CD4-positive, alpha-beta T cell treated with Interferon alpha-2 for 1 hour (primary cell): ENCODE measurements at regions not wholly inside any gene's neighbourhood (a gene's known extent, or its start where the extent isn't known, plus 50 kb on each side); places are given as distances from the start of the nearest gene placed in this dataset.
A peak's percentile ranks its signal among the peaks of the same experiment; 100 is the strongest.
"Not testable (repeated sequence)": the region's sequence is repeated elsewhere in the genome, so short reads cannot be mapped to it uniquely, and the experiment has no call there.

Experiments
- DNase-seq, 2 donors: peaks; one replicate each; pipeline ENCODE4 v3.0.0-alpha.2; 2020 to 2022

GRCh38 chrX:46298821-46299220 lies 246.4 kb downstream of the ZNF674 start:
- no peak for DNase-seq

- no peak for DNase-seq
Measured at GRCh38 chrX:46295963-46296362, 249.3 kb downstream of the ZNF674 start.

GRCh38 chrX:46294234-46294633 lies 251.0 kb downstream of the ZNF674 start:
- no peak for DNase-seq

GRCh38 chrX:46279925-46280313 lies 265.3 kb downstream of the ZNF674 start:
- DNase-seq, result no peak

- DNase-seq, result no peak
Measured at GRCh38 chrX:46279214-46279924, 265.9 kb downstream of the ZNF674 start.

- DNase-seq, result no peak
Measured at GRCh38 chrX:46278572-46278971, 266.6 kb downstream of the ZNF674 start.

GRCh38 chrX:46268412-46268811 lies 276.8 kb downstream of the ZNF674 start:
- DNase-seq, result no peak

GRCh38 chrX:46263494-46263893 lies 281.7 kb downstream of the ZNF674 start:
- DNase-seq, result no peak

- DNase-seq, result no peak
Measured at GRCh38 chrX:46262304-46262703, 282.9 kb downstream of the ZNF674 start.

- no peak for DNase-seq
Measured at GRCh38 chrX:46260499-46260898, 284.7 kb downstream of the ZNF674 start.

- DNase-seq, result no peak
Measured at GRCh38 chrX:46258356-46258755, 286.9 kb downstream of the ZNF674 start.

GRCh38 chrX:46257451-46257879 lies 287.8 kb downstream of the ZNF674 start:
- DNase-seq, result peak in 1 of 2 donors; percentile 23

- no peak for DNase-seq
Measured at GRCh38 chrX:46256875-46257274, 288.3 kb downstream of the ZNF674 start.

GRCh38 chrX:46255046-46255445 lies 290.2 kb downstream of the ZNF674 start:
- DNase-seq, result no peak

GRCh38 chrX:46254641-46255040 lies 290.6 kb downstream of the ZNF674 start:
- DNase-seq, result no peak

GRCh38 chrX:46251755-46252154 lies 293.5 kb downstream of the ZNF674 start:
- DNase-seq, result no peak

GRCh38 chrX:46250151-46250550 lies 295.1 kb downstream of the ZNF674 start:
- no peak for DNase-seq

- no peak for DNase-seq
Measured at GRCh38 chrX:46247456-46247855, 297.8 kb downstream of the ZNF674 start.

GRCh38 chrX:46244451-46244850 lies 300.8 kb downstream of the ZNF674 start:
- no peak for DNase-seq

- DNase-seq, result no peak
Measured at GRCh38 chrX:46236411-46236810, 308.8 kb downstream of the ZNF674 start.

GRCh38 chrX:46235778-46236177 lies 309.4 kb downstream of the ZNF674 start:
- no peak for DNase-seq

GRCh38 chrX:46234775-46235174 lies 310.4 kb downstream of the ZNF674 start:
- no peak for DNase-seq

- DNase-seq, result no peak
Measured at GRCh38 chrX:46228389-46228788, 316.8 kb downstream of the ZNF674 start.

- DNase-seq, result no peak
Measured at GRCh38 chrX:46226422-46226821, 318.8 kb downstream of the ZNF674 start.

- DNase-seq, result not testable (repeated sequence)
Measured at GRCh38 chrX:46223499-46223898, 321.7 kb downstream of the ZNF674 start.
